Prostate gland (tissue), 2 donors: ENCODE measurements at regions not wholly inside any gene's neighbourhood (a gene's known extent, or its start where the extent isn't known, plus 50 kb on each side); places are given as distances from the start of the nearest gene placed in this dataset.

Experiments used
- POLR2A ChIP-seq: fragments of 450-650 bp; IDR thresholded peaks from one replicate; pipeline ENCODE4 v1.6.1; 2016; ENCODE audit warnings: antibody characterized with exemption, mild to moderate bottlenecking
- POLR2AphosphoS5 ChIP-seq: sonication (generic); formaldehyde crosslinking; IDR thresholded peaks from one replicate; pipeline ENCODE4 v1.6.1; 2017; ENCODE audit warnings: antibody characterized with exemption
- TF ChIP-seq, protein P1 (sequence below), 4 experiments: fragments of 200-600 bp in 2 of 4; fragments of 450-650 bp in 2 of 4; sonication (generic) in 2 of 4; IDR thresholded peaks; 1 replicate in 3 of 4; 2 replicates in 1 of 4; pipeline ENCODE4 v1.5.1; 2016 to 2019; ENCODE audit warnings: antibody characterized with exemption in 4 of 4, mild to moderate bottlenecking in 2 of 4, moderate library complexity in 2 of 4

DNA sequence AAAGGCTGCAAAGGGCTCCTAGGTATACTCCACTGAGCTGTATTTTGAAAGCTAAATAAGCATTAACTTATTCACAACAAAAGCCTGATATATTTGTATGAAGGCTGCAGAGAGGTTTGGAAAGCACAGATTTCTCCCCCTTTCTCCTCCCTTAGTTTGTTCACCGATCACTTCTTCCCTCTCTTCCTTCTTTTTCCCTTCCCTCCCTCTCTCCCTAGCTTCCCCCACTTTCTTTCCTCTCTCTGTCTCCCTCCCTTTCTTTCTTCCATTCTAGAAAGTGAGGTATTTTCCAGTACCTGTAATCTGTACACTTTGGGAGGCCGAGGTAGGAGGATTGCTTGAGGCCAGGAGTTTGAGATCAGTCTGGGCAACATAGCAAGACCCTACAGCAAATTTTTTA lies 62.1 kb downstream of the HHEX start:
- TF ChIP-seq, protein P1, sequence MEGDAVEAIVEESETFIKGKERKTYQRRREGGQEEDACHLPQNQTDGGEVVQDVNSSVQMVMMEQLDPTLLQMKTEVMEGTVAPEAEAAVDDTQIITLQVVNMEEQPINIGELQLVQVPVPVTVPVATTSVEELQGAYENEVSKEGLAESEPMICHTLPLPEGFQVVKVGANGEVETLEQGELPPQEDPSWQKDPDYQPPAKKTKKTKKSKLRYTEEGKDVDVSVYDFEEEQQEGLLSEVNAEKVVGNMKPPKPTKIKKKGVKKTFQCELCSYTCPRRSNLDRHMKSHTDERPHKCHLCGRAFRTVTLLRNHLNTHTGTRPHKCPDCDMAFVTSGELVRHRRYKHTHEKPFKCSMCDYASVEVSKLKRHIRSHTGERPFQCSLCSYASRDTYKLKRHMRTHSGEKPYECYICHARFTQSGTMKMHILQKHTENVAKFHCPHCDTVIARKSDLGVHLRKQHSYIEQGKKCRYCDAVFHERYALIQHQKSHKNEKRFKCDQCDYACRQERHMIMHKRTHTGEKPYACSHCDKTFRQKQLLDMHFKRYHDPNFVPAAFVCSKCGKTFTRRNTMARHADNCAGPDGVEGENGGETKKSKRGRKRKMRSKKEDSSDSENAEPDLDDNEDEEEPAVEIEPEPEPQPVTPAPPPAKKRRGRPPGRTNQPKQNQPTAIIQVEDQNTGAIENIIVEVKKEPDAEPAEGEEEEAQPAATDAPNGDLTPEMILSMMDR (IDR thresholded peaks at IDR 0.05): no peak
- no peak for TF ChIP-seq POLR2A
- TF ChIP-seq POLR2AphosphoS5: no peak
